DMS53 treated with DMSO at 0.1 percent for 48 hours (cell line): ENCODE measurements at regions not wholly inside any gene's neighbourhood (a gene's known extent, or its start where the extent isn't known, plus 50 kb on each side); places are given as distances from the start of the nearest gene placed in this dataset.
"Not testable (repeated sequence)": the region's sequence is repeated elsewhere in the genome, so short reads cannot be mapped to it uniquely, and the experiment has no call there.

Source experiments
- DNase-seq: peaks from one replicate; lab custom pipeline; 2025; ENCODE audit not compliant: unreplicated experiment; lab: John Stamatoyannopoulos, UW

DNA sequence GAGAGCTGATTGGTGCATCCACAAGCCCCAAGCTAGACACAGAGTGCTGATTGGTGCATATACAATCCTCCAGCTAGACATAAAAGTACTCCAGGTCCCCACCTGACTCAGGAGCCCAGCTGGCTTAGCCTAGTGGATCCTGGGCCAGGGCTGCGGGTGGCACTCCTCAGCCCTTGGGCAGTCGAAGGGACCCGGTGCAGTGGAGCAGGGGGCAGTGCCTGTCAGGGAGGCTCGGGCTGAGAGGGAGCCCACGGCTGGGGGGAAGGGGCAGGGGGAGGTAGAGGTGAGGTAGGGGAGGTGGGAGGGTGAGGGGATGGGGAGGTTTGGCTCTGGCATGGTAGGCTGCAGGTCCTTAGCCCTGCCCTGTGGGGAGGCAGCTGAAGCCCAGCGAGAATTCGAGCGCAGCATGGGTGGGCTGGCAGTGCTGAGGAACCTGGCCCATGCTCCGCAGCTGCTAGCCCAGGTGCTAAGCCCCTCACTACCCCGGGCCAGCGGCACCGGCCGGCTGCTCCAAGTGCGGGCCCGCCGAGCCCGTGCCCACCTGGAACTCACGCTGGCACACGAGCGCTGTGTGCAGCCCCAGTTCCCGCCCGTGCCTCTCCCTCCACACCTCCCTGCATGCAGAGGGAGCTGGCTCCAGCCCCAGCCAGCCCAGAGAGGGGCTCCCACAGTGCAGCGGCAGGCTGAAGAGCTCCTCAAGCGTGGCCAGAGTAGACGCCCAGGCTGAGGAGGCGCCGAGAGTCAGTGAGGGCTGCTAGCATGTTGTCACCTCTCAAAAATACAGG is 742.8 kb downstream of the FAM181B start:
- DNase-seq: no peak

DNA sequence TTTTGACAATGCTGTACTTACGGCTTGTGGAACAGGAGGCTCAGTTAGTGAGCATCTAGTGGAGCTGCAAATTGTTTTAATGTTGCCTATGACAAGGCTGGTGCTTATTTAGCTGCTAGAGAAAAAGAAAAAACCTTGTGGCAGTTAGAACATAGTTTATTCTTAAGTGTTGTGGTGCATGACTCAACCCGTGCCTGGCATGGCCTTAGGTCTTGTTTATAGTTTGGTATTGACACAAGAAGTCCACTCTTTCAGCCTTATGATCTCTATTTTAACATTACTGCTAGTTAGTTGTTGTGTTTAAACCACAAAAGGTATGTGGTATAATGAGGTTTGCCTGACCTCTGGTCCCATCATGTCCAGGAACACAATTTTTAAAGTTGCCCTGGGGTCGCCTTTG is 744.6 kb downstream of the FAM181B start:
- DNase-seq: peak; percentile 75

DNA sequence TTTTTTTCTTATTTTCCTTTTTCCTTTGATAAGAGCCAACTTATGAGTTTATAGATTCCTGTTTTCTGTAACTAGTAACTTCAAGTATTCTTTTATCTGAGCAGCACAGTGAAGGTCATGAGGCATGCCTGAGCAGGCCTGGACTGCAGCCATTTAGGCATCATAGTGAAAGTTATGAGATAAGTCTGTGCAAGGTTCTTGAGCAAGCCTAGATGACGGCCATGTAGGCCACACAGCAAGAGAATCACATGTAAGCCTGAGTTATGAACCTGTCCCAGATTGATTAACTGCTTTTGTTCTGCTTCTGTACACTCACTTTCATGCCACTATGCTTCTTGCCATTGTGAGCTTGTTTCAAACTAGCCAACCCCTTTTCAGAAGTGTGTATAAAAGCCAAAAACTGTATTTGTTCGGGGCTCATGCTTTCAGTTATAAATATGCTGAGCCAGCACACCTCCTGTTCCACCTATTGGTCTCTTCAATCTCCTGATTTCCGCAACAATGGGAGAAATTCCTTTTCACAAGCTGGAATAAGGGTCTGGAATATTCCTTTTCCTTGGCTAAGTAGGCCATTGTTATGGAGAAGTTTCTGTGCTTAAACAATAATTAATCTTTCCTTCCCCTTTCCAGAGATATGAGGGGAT is 745.7 kb downstream of the FAM181B start:
- no peak for DNase-seq

DNA sequence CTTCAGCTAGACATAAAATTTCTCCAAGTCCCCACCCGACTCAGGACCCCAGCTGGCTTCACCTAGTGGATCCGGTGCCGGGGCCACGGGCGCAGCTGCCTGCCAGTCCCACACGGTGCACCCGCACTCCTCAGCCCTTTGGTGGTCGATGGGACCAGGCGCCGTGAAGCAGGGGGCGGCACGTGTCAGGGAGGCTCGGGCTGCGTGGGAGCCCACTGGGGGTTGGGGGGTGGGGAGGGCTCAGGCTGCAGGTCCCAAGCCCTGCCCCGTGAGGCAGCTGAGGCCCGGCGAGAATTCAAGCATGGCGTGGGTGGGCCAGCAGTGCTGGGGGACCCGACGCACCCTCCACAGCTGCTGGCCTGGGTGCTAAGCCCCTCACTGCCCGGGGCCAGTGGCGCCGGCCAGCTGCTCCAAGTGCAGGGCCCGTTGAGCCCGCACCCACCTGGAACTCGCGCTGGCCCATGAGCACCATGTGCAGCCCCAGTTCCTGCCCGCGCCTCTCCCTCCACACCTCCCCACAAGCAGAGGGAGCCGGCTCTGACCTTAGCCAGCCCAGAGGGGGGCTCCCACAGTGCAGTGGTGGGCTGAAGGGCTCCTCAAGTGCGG is 747.0 kb downstream of the FAM181B start:
- no peak for DNase-seq

DNA sequence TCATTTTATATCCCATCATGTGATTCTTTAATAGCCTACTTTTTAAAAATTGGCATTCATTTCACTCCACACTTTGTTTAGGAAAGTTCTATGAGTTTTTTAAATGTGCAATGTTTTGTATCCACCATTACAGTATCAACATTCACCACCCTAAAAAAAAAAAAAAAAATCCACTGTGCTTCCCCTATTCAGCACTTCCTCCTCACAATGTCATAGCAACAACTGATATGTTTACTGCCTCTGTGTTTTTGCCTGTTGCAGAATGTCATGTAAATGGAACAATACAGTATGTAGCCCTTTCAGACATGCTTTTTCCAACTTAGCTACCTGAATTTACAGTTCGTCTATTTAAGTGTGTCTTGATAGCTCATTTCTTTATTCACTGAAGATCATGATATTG is 754.2 kb downstream of the FAM181B start:
- peak; percentile 50 for DNase-seq

DNA sequence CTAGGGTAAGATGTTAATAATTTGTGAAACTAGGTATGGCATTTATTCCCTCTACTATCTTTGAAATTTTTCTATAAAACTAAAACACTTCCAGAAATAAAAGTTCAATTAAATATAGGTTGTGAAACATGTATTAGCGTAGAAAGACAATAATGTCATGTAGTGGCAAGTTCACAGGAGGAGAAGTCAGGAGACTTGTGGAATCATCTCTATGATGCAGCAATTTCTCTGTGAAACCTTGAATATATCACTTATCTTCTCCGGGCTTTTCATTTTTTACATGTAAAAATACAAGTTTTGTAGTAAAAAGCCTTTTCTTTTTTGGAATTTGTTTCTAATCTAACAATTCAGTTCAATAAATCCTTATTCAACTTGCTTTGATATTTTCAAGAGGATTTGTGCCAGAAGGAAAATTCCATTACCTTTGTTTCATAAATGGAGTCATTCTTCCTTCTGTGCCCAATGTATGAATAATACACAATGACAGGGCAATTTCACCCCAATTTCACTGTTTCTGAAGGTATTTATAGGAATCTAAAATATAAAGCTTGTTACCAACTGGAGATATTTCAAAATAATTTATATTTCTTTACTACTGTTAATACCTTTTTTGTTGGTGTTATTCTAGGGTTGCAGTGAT is 758.3 kb downstream of the FAM181B start:
- no peak for DNase-seq

DNA sequence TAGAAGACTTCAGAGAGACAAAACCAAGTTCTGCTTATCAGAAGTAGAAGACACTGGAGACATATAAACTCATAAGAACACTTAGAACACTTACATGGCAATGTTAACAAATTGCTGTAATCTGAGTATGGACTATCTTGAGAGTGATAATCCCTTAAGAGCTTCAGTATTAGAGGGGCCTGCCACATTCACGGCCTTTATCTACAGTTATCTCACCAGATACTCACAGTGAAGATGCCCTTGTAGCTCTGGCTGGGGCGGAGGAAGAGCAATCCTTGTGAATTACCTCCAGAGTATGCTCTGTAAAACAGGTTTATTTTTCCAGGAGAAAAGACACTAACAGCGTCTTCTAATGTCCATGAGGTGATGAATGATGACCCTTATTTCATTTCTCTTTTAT is 762.8 kb downstream of the FAM181B start:
- DNase-seq: no peak

DNA sequence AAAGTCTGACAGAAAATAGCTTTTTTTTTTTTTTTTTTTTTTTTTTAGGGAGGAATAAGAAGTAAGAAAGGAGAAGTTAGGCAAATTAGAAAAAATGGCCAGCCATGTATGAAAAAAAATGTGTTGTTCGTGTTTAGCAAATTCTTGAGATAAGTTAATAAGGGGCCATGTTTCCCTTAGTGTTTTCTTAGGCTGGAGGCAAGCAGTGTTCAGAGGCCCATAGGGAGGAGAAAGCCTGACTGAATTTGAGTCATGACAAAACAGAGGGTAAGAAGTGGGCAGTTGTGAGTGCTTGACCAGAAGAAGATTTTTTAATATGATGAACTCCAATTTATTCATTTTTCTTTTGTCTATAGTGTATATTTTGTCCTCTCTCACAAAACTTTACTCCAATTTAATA is 766.4 kb downstream of the FAM181B start:
- DNase-seq: no peak

DNA sequence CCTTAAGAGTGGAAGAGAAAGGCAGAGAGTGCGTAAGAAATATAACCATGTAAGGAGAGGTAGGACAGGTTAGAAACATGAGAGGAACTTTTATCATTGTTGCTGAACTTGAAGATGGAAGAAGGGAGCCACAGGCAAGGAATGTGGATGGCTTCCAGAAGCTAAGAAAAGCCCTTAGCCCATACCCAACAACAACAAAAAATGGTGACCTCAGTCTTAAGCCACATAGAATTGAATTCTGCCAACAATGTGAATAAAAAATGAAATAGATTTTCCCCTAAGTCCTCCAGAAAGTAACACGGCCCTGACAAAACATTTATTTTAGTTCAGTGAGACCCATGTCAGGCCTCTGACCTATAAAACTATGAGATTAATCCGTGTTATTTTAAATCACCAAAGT is 767.3 kb downstream of the FAM181B start:
- no peak for DNase-seq

DNA sequence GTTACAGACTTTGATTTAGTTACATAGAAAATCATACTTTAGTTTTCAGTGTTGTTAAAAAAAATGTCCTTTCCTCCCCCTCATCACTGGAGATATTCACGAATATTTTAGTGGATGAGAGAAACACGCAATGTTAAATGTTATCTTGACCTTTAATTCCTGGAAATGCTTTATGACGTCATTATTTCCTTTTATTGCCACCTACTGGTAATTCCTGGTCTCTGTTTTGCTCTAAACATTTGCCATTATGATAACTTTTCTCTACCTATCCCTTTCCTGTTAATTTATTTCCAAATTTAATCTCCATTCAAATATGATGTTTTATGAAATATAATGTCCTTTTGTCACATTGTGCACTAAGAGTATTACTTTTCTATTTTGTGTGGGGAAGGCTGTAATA is 770.6 kb downstream of the FAM181B start:
- peak; percentile 57 for DNase-seq

DNA sequence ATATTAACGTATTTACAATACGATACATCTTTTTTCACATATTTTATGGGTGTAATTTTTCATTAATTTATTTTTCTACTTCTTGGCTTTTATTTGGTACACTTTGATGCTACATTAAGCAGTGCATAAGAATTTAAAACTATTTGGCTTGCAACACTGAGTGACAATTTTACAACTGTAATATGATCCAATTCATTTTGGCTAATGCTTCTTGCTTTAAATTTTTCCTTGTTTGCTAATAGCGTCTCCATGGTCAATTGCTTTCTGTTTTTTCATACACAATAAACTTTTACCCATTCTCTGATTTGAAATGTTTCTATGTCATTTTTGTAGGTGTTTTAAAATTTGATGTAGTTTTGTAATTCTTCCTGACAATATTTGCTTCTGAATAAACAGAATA is 773.2 kb downstream of the FAM181B start:
- DNase-seq: no peak

DNA sequence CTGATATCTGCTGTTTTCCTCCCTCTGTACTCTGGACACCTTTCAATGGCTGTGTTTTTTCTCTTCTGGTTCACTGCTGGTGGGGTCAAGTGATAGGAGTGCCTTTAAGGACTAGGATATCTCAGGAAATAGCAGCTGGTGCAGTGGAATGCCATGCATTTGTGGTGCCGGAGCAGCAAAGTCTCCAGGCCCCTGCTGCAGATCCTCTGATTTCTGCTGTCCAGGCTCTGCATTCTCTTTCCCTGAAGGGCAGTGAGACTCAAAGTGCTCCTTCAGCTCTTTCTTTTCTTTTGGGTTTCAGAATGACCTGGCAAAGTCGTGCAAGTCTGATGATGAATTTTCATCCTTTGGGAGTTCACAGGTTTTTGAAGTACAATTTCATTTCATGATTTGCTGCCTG is 774.3 kb downstream of the FAM181B start:
- no peak for DNase-seq

DNA sequence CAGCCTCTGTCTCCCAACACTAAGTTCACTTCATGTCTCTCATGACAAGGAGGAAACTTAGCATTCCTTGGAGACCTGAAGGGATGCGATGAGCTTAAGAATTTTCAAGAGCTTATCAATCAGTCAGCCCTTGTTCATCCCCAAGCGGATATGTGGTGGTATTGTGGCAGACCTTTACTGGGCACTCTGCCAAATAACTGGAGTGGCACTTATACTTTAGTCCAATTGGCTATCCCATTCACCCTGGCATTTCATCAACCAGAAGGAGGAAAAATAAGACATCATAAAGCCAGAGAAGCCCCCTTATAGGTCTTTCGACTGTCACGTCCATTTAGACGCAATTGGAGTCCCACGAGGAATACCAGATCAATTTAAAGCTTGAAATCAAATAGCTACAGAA is 779.4 kb downstream of the FAM181B start:
- DNase-seq: not testable (repeated sequence)

DNA sequence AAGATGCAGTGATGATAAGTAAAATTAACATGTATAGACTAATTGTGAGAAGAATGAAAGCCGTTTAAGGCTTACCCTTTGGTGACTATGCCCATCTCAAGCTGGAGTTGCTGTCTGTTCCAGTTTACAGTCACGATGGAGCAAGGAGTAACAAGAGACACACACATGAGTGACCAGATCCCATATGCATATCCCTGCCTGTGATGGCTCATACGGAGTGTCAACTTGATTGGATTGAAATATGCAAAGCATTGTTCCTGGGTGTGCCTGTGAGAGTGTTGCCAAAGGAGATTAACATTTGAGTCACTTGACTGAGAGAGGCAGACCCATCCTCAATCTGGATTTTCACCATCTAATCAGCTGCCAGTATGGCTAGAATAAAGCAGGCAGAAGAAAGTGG is 786.8 kb downstream of the FAM181B start:
- DNase-seq: no peak

DNA sequence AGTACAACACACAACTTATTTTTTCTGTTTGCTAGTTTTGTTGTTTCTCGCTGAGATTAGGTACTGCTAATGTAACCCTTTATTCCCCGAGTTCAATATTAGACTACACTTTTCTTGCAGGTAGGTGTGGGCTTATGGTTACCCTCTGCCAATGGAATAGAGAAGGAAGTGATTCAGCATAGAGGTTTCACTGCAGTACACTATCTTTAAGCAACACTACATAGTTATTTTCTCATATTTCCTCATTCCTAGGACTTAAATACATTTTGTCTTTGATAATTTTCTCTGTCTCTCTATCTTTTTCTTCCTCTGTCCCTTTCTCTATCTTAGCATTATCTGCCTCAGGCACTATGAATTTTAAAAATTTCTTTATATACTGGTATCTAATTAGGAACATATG is 791.0 kb downstream of the FAM181B start:
- DNase-seq: no peak

DNA sequence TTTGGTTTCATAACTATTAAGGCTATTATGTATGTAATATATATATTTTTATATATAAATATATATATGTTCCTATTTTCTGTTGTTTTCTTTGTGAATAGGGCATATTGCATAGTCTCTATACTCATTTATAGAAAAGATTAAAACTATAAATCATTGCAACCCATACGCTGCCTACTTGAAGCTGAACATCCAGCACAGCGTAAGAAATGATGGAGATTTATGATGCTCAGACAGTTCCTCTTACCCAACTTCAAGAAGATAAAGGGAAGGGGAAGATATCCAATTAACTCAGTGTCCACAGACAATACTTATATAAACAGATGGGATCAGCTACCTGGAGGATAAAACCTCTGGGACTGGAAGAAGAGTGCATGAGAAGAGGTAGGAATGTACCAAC is 791.7 kb downstream of the FAM181B start:
- DNase-seq: no peak

DNA sequence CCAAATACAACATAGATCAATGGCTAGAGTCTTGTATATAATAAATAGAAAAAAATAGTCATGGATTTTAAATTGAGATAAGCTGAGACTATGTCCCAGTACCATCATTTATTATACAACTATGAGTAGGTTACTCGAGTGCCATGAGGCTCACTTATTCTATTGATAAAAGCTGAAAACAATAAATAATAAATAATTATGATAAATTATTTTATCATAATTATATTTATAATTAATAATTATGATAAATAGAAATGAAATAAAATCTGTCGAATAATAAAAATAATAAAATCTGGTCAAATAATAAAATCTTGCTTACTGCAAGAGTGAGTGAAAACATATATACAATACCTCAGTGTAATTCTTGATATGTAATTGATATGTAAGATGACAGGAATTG is 801.4 kb downstream of the FAM181B start:
- no peak for DNase-seq

DNA sequence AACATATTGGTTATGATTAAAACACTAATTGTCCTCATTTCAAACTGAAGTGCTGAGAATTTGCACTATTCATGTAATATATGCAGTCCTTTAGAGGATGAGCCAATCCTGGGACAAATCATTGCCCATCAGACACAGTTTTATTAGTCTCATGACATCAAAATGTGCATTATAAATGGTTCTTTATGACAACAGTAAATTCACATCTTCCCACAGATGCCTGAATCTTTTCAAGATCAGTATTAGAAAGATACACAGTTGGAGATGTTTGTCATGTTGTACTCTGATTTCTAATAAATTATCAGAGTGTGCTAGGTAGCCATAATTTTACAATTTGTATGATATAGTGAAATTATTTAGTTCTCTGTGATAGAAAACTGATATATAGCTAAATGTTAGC is 813.5 kb downstream of the FAM181B start:
- no peak for DNase-seq

DNA sequence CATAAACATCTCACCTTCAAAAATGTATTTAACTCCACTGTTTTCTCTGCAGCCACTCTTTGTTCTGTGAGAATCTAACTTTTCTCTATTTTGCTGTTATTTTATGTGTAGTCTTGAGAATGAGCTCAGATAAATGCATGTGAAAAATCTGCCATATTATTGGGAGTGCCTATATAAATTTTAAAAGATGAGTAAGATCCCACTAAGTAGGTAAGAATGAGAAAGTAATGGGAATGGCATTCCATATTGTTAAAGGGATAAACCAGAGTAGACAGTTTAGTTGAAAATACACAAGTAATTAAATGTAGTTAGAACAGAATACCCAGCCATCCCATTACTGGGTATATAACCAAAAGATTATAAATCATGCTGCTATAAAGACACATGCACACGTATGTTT is 817.2 kb downstream of the FAM181B start:
- no peak for DNase-seq

DNA sequence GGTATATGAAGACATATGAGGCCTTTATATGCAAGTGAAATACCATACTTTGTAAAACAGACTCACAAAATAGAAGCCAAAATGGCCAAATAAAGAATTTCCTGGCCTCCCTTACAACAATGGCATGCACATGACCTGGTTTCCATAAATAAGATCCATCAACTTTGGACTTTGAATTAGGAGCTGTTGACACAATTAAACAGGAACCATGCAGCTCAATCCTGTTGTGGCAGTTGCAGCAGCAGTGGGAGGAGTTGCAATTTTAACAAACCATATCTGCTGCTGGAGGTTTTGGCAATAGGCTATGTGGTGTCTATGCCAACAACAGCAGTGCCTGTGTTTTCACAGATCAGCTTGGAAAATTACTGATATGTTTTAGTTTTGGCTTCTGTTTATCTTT is 818.6 kb downstream of the FAM181B start:
- DNase-seq: peak; percentile 67

DNA sequence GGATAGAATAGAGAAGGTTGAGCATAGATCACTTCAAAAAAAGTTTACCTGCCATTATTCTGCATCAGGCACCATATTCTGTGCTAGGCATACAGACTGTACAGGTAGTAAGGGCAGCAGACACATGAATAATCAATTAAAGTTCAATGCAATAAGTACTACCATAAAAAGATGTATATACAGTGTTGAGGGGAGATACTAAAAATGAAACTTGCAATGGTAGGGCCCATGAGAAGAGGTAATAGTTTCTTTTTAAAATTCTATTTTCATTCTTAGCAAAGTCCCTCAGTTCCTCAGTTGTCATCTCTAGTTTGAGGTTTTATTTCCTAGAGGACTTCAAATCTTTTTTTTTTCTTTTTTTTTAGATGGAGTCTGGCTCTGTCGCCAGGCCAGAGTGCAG is 819.9 kb downstream of the FAM181B start:
- no peak for DNase-seq

DNA sequence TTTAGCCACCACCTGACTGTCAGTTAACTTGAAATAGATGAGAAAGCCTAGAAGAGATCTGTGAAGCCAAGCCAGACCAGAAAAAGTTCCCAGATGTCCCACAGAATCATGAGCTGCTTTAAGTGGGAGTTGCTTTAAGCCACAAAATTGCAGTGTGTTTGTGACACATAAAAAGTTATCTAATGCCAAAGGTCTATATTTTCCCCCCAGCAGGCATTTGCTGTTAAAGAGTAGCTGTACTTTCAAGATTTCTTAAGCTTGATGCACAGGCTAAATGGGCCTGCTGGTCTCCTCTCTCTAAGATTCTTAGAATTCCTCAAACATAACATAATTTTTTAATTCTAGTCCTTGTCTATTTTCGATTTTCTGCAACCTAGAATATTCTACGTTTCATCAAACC is 825.7 kb downstream of the FAM181B start:
- no peak for DNase-seq
